Calu3 (cell line): ENCODE measurements at regions not wholly inside any gene's neighbourhood (a gene's known extent, or its start where the extent isn't known, plus 50 kb on each side); places are given as distances from the start of the nearest gene placed in this dataset.
A peak's percentile ranks its signal among the peaks of the same experiment; 100 is the strongest.

ENCODE experiments used
- BruUV-seq: library from RNA; stranded (reverse); fragments of 400-500 nt; replicated peaks from 2 replicates; lab custom pipeline; 2021; lab: Mats Ljungman, UMichigan
- CTCF ChIA-PET: fragments of 300-600 bp; sonication (Branson Sonifier 250); formaldehyde crosslinking; loops from one replicate; lab custom pipeline; 2022; ENCODE audit warnings: antibody characterized with exemption; lab: Charles Lee
- DNase-seq: peaks from one replicate; pipeline ENCODE4 v3.0.0; 2022
- H3K27ac Mint-ChIP-seq: one replicate; pipeline ENCODE4 v1.8.0; 2022; ENCODE audit warnings: mixed read lengths; ENCODE audit not compliant: unreplicated experiment
- H3K27me3 Mint-ChIP-seq: one replicate; pipeline ENCODE4 v1.8.0; 2022; ENCODE audit warnings: mixed read lengths; ENCODE audit not compliant: unreplicated experiment
- H3K36me3 Mint-ChIP-seq: one replicate; pipeline ENCODE4 v1.8.0; 2022; ENCODE audit warnings: mild to moderate bottlenecking, moderate library complexity, mixed read lengths; ENCODE audit not compliant: insufficient read depth, unreplicated experiment
- H3K4me1 Mint-ChIP-seq: one replicate; pipeline ENCODE4 v1.8.0; 2022; ENCODE audit warnings: mild to moderate bottlenecking, low read depth, mixed read lengths; ENCODE audit not compliant: unreplicated experiment
- H3K4me3 Mint-ChIP-seq: one replicate; pipeline ENCODE4 v1.8.0; 2022; ENCODE audit warnings: mild to moderate bottlenecking, low read depth, moderate library complexity, mixed read lengths; ENCODE audit not compliant: unreplicated experiment
- H3K9me3 Mint-ChIP-seq: one replicate; pipeline ENCODE4 v1.8.0; 2022; ENCODE audit warnings: low read depth, mixed read lengths; ENCODE audit not compliant: unreplicated experiment
- CTCF ChIP-seq: fragments of 200-600 bp; IDR thresholded peaks from one replicate; pipeline ENCODE4 v1.8.0; 2022; ENCODE audit warnings: antibody characterized with exemption; ENCODE audit not compliant: unreplicated experiment
- intact Hi-C: fragments of 100-400 bp; cut with micrococcal nuclease; formaldehyde crosslinking; loops from one replicate; pipeline ENCODE4 v1.10.0; 2022; ENCODE audit not compliant: unreplicated experiment

- BruUV-seq: no TSS peak
Measured at GRCh38 chr14:49461529-49462401, 124.4 kb downstream of the RPS29 start.

GRCh38 chr14:49460662-49461061, 125.5 kb downstream of the RPS29 start:
- CTCF ChIA-PET: interaction anchor here (0.5 to 1.4 kb wide), 4 partner anchors 9 to 160 kb away, joined by 3 to 29 read pairs (median 4); partner anchors contain the start of gene RPL36AL
- H3K36me3 Mint-ChIP-seq: no peaks in the 10 kb centered on the region
- H3K4me1 Mint-ChIP-seq: no peaks in the 10 kb centered on the region
- no TSS peak for BruUV-seq
- H3K9me3 Mint-ChIP-seq: no peaks in the 10 kb centered on the region
- H3K27ac Mint-ChIP-seq: no peak overlapping the region
- intact Hi-C loops: loop anchor here (2.0 to 5.0 kb wide), 2 partner anchors 36 to 87 kb away; no protein-coding TSS in a partner anchor
- H3K4me3 Mint-ChIP-seq: no peak overlapping the region
- no peak for DNase-seq
- H3K27me3 Mint-ChIP-seq: peaks cover 50% of the 10 kb centered on the region
- TF ChIP-seq CTCF: no peak

More at GRCh38 chr14:49461529-49462401, 124.4 kb downstream of the RPS29 start:
- no peaks in the 10 kb centered on the region for H3K9me3 Mint-ChIP-seq
- H3K4me1 Mint-ChIP-seq: no peaks in the 10 kb centered on the region
- DNase-seq: peak; percentile 66
- peaks cover 50% of the 10 kb centered on the region for H3K27me3 Mint-ChIP-seq
- CTCF ChIA-PET: interaction anchor here (0.5 to 1.4 kb wide), 18 partner anchors 8 to 934 kb away, joined by 3 to 29 read pairs (median 4); partner anchors contain the start of gene RPL36AL
- H3K27ac Mint-ChIP-seq: no peak overlapping the region
- no peaks in the 10 kb centered on the region for H3K36me3 Mint-ChIP-seq
- intact Hi-C loops: loop anchor here (2.0 to 5.0 kb wide), 2 partner anchors 35 to 86 kb away; no protein-coding TSS in a partner anchor
- peak; percentile 40 for TF ChIP-seq CTCF
- H3K4me3 Mint-ChIP-seq: no peak overlapping the region

GRCh38 chr14:49456589-49456988, 129.6 kb downstream of the RPS29 start:
- H3K4me3 Mint-ChIP-seq: no peak overlapping the region
- no TSS peak for BruUV-seq
- no peaks in the 10 kb centered on the region for H3K36me3 Mint-ChIP-seq
- H3K27ac Mint-ChIP-seq: no peak overlapping the region
- no peaks in the 10 kb centered on the region for H3K4me1 Mint-ChIP-seq
- TF ChIP-seq CTCF: no peak
- peaks cover 59% of the 10 kb centered on the region for H3K27me3 Mint-ChIP-seq
- H3K9me3 Mint-ChIP-seq: no peaks in the 10 kb centered on the region
- intact Hi-C loops: no loop called here
- CTCF ChIA-PET: no interaction called here
- DNase-seq: no peak

- BruUV-seq: no TSS peak
- Mint-ChIP-seq H3K9me3 (no peaks in the 10 kb centered on the region), H3K4me1 (no peaks in the 10 kb centered on the region), H3K27ac (no peak overlapping the region), H3K4me3 (no peak overlapping the region), H3K36me3 (no peaks in the 10 kb centered on the region), H3K27me3 (peaks cover 56% of the 10 kb centered on the region)
- intact Hi-C loops: no loop called here
- no peak for DNase-seq
- CTCF ChIA-PET: interaction anchor here (0.7 kb wide), 1 partner anchor 74 kb away, joined by 3 read pairs; no protein-coding TSS in a partner anchor
- no peak for TF ChIP-seq CTCF
Measured at GRCh38 chr14:49451938-49452337, 134.2 kb downstream of the RPS29 start.
